ENCODE measurements at regions not wholly inside any gene's neighbourhood (a gene's known extent, or its start where the extent isn't known, plus 50 kb on each side); places are given as distances from the start of the nearest gene placed in this dataset.
"Not testable (repeated sequence)": the region's sequence is repeated elsewhere in the genome, so short reads cannot be mapped to it uniquely, and the experiment has no call there.

- ATAC-seq, result no peak
Observed at GRCh38 chr13:87235621-87236020, 435.6 kb upstream of the SLITRK5 start.

GRCh38 chr13:87244256-87244890 is 426.8 kb upstream of the SLITRK5 start:
- no peak for ATAC-seq

- ATAC-seq, result not testable (repeated sequence)
Observed at GRCh38 chr13:87249847-87250246, 421.3 kb upstream of the SLITRK5 start.

- ATAC-seq, result no peak
Observed at GRCh38 chr13:87255394-87255793, 415.8 kb upstream of the SLITRK5 start.

- no peak for ATAC-seq
Observed at GRCh38 chr13:87259479-87260083, 411.6 kb upstream of the SLITRK5 start.

GRCh38 chr13:87274209-87274819 is 396.9 kb upstream of the SLITRK5 start:
- ATAC-seq, result no peak

GRCh38 chr13:87280139-87280538 is 391.0 kb upstream of the SLITRK5 start:
- no peak for ATAC-seq

GRCh38 chr13:87287721-87288120 is 383.4 kb upstream of the SLITRK5 start:
- no peak for ATAC-seq

GRCh38 chr13:87295636-87296035 is 375.5 kb upstream of the SLITRK5 start:
- ATAC-seq, result no peak

GRCh38 chr13:87302034-87302433 is 369.1 kb upstream of the SLITRK5 start:
- no peak for ATAC-seq

GRCh38 chr13:87302931-87303330 is 368.2 kb upstream of the SLITRK5 start:
- no peak for ATAC-seq

- ATAC-seq, result no peak
Observed at GRCh38 chr13:87311165-87311564, 360.0 kb upstream of the SLITRK5 start.

- no peak for ATAC-seq
Observed at GRCh38 chr13:87314822-87315221, 356.3 kb upstream of the SLITRK5 start.

GRCh38 chr13:87322386-87322785 is 348.8 kb upstream of the SLITRK5 start:
- ATAC-seq, result no peak

GRCh38 chr13:87324558-87324957 is 346.6 kb upstream of the SLITRK5 start:
- ATAC-seq, result no peak

- peak; percentile 98 for ATAC-seq
Observed at GRCh38 chr13:87331178-87331577, 340.0 kb upstream of the SLITRK5 start.

GRCh38 chr13:87333599-87333998 is 337.6 kb upstream of the SLITRK5 start:
- no peak for ATAC-seq

GRCh38 chr13:87334176-87334575 is 337.0 kb upstream of the SLITRK5 start:
- ATAC-seq, result no peak

GRCh38 chr13:87336346-87336889 is 334.8 kb upstream of the SLITRK5 start:
- ATAC-seq, result not testable (repeated sequence)

- no peak for ATAC-seq
Observed at GRCh38 chr13:87344176-87344575, 327.0 kb upstream of the SLITRK5 start.

GRCh38 chr13:87355451-87355850 is 315.7 kb upstream of the SLITRK5 start:
- no peak for ATAC-seq

GRCh38 chr13:87356314-87356713 is 314.9 kb upstream of the SLITRK5 start:
- ATAC-seq, result no peak

GRCh38 chr13:87358319-87358718 is 312.9 kb upstream of the SLITRK5 start:
- no peak for ATAC-seq

- no peak for ATAC-seq
Observed at GRCh38 chr13:87361216-87361615, 310.0 kb upstream of the SLITRK5 start.
